Liver (tissue), 7 donors: ENCODE measurements at regions not wholly inside any gene's neighbourhood (a gene's known extent, or its start where the extent isn't known, plus 50 kb on each side); places are given as distances from the start of the nearest gene placed in this dataset.

Experiments
- DNase-seq: peaks from one replicate; pipeline ENCODE4 v3.0.0-alpha.2; 2017; ENCODE audit warnings: low spot score
- H3K27ac ChIP-seq, 2 donors: one replicate each; pipeline ENCODE4 v1.7.0; 2013; ENCODE audit warnings: inconsistent platforms in 2 of 2, low read length in 2 of 2, control low read depth in 1 of 2, low read depth in 1 of 2, mild to moderate bottlenecking in 1 of 2
- H3K27me3 ChIP-seq, 4 donors: one replicate each; pipeline versions ENCODE4 v1.6.1 to v1.7.0; 2013; ENCODE audit warnings: low read length in 3 of 4, inconsistent platforms in 1 of 4, mild to moderate bottlenecking in 1 of 4, moderate library complexity in 1 of 4; ENCODE audit not compliant: control insufficient read depth in 4 of 4, insufficient read depth in 4 of 4
- H3K36me3 ChIP-seq, 4 donors: one replicate each; pipeline versions ENCODE4 v1.6.1 to v1.7.0; 2013; ENCODE audit warnings: low read length in 3 of 4, mild to moderate bottlenecking in 3 of 4, low read depth in 1 of 4, moderate library complexity in 1 of 4; ENCODE audit not compliant: control insufficient read depth in 4 of 4, insufficient read depth in 3 of 4
- H3K4me1 ChIP-seq, 4 donors: one replicate each; pipeline versions ENCODE4 v1.6.1 to v1.7.0; 2013; ENCODE audit warnings: low read length in 3 of 4, mild to moderate bottlenecking in 3 of 4, moderate library complexity in 1 of 4; ENCODE audit not compliant: control insufficient read depth in 4 of 4, insufficient read depth in 4 of 4
- H3K4me3 ChIP-seq, 3 donors: one replicate each; pipeline versions ENCODE4 v1.6.1 to v1.7.0; 2013; ENCODE audit warnings: low read length in 3 of 3, control low read depth in 1 of 3, low read depth in 1 of 3, mild to moderate bottlenecking in 1 of 3
- H3K9ac ChIP-seq, 2 donors: one replicate each; pipeline ENCODE4 v1.7.0; 2013; ENCODE audit warnings: low read length in 2 of 2, mild to moderate bottlenecking in 2 of 2, moderate library complexity in 2 of 2, control low read depth in 1 of 2, low read depth in 1 of 2
- H3K9me3 ChIP-seq, 4 donors: one replicate each; pipeline versions ENCODE4 v1.6.1 to v1.7.0; 2013; ENCODE audit warnings: low read length in 3 of 4; ENCODE audit not compliant: control insufficient read depth in 4 of 4
- EGR1 ChIP-seq, 2 donors: IDR thresholded peaks; 2 replicates each; pipeline ENCODE4 v1.6.1; 2016 to 2018; ENCODE audit warnings: antibody characterized with exemption in 2 of 2, low read depth in 2 of 2
- FOXA1 ChIP-seq: IDR thresholded peaks from 2 replicates; pipeline ENCODE4 v1.6.1; 2016; ENCODE audit warnings: antibody characterized with exemption
- GABPA ChIP-seq, 2 donors: IDR thresholded peaks in 1 of 2; conservative IDR thresholded peaks in 1 of 2; 2 replicates each; pipeline ENCODE4 v1.6.1; 2016; ENCODE audit warnings: antibody characterized with exemption in 2 of 2, mild to moderate bottlenecking in 1 of 2, moderate library complexity in 1 of 2
- HNF4A ChIP-seq, 2 donors: conservative IDR thresholded peaks; 2 replicates each; pipeline ENCODE4 v1.6.1; 2016; ENCODE audit warnings: antibody characterized with exemption in 2 of 2, mild to moderate bottlenecking in 2 of 2
- HNF4G ChIP-seq: IDR thresholded peaks from 2 replicates; pipeline ENCODE4 v1.6.1; 2016; ENCODE audit warnings: antibody characterized with exemption
- JUND ChIP-seq, 2 donors: IDR thresholded peaks; 2 replicates each; pipeline ENCODE4 v1.6.1; 2016; ENCODE audit warnings: antibody characterized with exemption in 2 of 2
- NR2F2 ChIP-seq: IDR thresholded peaks from 2 replicates; pipeline ENCODE4 v1.6.1; 2016; ENCODE audit warnings: antibody characterized with exemption
- RAD21 ChIP-seq, 2 donors: IDR thresholded peaks; 2 replicates each; pipeline ENCODE4 v1.6.1; 2016; ENCODE audit warnings: antibody characterized with exemption in 2 of 2, mild to moderate bottlenecking in 2 of 2
- SP1 ChIP-seq: IDR thresholded peaks from 2 replicates; pipeline ENCODE4 v1.6.1; 2018; ENCODE audit warnings: antibody characterized with exemption, mild to moderate bottlenecking
- TAF1 ChIP-seq: conservative IDR thresholded peaks from 2 replicates; pipeline ENCODE4 v1.6.1; 2016; ENCODE audit warnings: antibody characterized with exemption, mild to moderate bottlenecking
- YY1 ChIP-seq: IDR thresholded peaks from 2 replicates; pipeline ENCODE4 v1.6.1; 2016; ENCODE audit warnings: antibody characterized with exemption, mild to moderate bottlenecking
- WGBS: extraction: QIAGEN DNeasy Blood & Tissue Kit; methylation state at CpG from one replicate; pipeline ENCODE4 v1.1.7; 2013; 5-methylcytosine and 5-hydroxymethylcytosine counted together
- TF ChIP-seq, protein P1 (sequence below): IDR thresholded peaks from 2 replicates; pipeline ENCODE4 v1.6.1; 2016; ENCODE audit warnings: antibody characterized with exemption, mild to moderate bottlenecking
- TF ChIP-seq, protein P2 (sequence below): IDR thresholded peaks from 2 replicates; pipeline ENCODE4 v1.6.1; 2016; ENCODE audit warnings: antibody characterized with exemption
- TF ChIP-seq, protein P3 (sequence below): IDR thresholded peaks from 2 replicates; pipeline ENCODE4 v1.6.1; 2016; ENCODE audit warnings: antibody characterized with exemption
- TF ChIP-seq, protein P4 (sequence below): IDR thresholded peaks from 2 replicates; pipeline ENCODE4 v1.6.1; 2016; ENCODE audit warnings: antibody characterized with exemption
- donor health status: healthy.
- donor health status: healthy.
- donor health status: healthy.
- donor health status: healthy.

DNA sequence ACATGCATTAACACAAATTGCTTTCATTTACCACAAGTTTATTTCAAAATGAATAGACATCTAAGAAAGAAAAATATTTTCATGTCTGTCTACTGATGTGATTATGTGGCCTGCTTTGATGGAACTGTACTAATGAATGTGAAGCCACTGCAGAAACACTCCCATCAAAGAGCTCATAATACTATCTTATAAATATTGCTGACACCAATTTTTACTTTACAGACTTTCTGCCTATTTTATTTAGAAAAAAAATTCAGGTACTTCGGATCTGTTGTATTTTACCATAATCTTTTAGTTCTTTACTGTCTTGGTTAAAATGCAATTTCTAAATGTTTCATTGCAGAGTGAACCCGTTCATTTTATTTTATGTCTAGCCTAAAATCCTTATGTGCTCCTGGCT is 281.9 kb downstream of the ICE1 start (continued):
- TF ChIP-seq HNF4A (conservative IDR thresholded peaks at IDR 0.05) = no peak

DNA sequence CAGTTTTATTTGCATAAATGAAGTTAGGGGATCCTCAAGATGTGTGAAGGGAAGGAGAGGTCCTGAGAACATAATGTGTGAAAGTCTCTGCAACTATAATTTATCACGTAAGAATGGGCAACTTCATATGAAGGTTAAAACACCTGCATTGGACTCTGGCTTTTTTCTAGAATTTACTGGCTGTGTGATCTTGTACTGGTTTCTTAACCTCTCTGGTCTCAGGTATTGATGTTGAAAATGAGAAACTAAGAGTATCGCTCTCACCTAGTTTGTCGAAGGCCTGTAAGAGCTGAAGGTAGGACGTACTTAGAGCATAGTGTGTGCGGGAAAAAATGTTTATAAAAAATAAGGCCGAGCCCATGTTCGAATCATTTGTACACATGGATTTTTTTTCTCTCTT is 280.5 kb downstream of the ICE1 start:
- no peak overlapping the region for H3K27ac ChIP-seq
- 93% methylated on average over 7 of the region's 7 CpGs for WGBS
- H3K9me3 ChIP-seq = peaks cover 0 to 5% (median 0%) of the 10 kb centered on the region in 4 donors
- no peak for TF ChIP-seq FOXA1
- no peak for TF ChIP-seq YY1
- TF ChIP-seq, protein P1, sequence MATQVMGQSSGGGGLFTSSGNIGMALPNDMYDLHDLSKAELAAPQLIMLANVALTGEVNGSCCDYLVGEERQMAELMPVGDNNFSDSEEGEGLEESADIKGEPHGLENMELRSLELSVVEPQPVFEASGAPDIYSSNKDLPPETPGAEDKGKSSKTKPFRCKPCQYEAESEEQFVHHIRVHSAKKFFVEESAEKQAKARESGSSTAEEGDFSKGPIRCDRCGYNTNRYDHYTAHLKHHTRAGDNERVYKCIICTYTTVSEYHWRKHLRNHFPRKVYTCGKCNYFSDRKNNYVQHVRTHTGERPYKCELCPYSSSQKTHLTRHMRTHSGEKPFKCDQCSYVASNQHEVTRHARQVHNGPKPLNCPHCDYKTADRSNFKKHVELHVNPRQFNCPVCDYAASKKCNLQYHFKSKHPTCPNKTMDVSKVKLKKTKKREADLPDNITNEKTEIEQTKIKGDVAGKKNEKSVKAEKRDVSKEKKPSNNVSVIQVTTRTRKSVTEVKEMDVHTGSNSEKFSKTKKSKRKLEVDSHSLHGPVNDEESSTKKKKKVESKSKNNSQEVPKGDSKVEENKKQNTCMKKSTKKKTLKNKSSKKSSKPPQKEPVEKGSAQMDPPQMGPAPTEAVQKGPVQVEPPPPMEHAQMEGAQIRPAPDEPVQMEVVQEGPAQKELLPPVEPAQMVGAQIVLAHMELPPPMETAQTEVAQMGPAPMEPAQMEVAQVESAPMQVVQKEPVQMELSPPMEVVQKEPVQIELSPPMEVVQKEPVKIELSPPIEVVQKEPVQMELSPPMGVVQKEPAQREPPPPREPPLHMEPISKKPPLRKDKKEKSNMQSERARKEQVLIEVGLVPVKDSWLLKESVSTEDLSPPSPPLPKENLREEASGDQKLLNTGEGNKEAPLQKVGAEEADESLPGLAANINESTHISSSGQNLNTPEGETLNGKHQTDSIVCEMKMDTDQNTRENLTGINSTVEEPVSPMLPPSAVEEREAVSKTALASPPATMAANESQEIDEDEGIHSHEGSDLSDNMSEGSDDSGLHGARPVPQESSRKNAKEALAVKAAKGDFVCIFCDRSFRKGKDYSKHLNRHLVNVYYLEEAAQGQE = no peak
- TF ChIP-seq SP1 = no peak
- TF ChIP-seq, protein P2, sequence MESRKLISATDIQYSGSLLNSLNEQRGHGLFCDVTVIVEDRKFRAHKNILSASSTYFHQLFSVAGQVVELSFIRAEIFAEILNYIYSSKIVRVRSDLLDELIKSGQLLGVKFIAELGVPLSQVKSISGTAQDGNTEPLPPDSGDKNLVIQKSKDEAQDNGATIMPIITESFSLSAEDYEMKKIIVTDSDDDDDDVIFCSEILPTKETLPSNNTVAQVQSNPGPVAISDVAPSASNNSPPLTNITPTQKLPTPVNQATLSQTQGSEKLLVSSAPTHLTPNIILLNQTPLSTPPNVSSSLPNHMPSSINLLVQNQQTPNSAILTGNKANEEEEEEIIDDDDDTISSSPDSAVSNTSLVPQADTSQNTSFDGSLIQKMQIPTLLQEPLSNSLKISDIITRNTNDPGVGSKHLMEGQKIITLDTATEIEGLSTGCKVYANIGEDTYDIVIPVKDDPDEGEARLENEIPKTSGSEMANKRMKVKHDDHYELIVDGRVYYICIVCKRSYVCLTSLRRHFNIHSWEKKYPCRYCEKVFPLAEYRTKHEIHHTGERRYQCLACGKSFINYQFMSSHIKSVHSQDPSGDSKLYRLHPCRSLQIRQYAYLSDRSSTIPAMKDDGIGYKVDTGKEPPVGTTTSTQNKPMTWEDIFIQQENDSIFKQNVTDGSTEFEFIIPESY = no peak
- no peak for TF ChIP-seq GABPA (IDR thresholded peaks at IDR 0.05 in 1 of 2, conservative IDR thresholded peaks at IDR 0.05 in 1 of 2)
- no peak for DNase-seq
- H3K4me1 ChIP-seq = no peaks in the 10 kb centered on the region
- no peak overlapping the region for H3K4me3 ChIP-seq
- no peak overlapping the region for H3K9ac ChIP-seq
- no peaks in the 10 kb centered on the region for H3K27me3 ChIP-seq
- H3K36me3 ChIP-seq = no peaks in the 10 kb centered on the region

DNA sequence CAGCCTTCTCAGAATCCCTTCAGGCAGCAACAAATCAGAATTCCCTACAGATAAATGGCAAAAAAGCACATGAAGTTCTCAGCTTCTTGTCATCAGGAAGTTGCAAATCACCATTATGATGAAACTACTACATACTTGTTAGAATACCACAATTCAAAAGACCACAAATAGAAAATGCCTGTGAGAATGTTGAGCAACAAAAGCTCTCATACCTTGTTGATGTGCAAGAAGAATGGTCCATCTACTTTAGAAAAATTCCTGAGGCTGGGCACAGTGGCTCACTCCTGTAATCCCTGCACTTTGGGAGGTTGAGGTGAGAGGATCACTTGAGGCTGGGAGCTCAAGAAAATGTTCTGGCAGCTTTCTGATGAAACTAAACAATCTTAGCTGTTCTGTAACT is 278.1 kb downstream of the ICE1 start:
- no peak overlapping the region for H3K4me3 ChIP-seq
- TF ChIP-seq JUND (IDR thresholded peaks at IDR 0.05) = no peak
- TF ChIP-seq GABPA (IDR thresholded peaks at IDR 0.05 in 1 of 2, conservative IDR thresholded peaks at IDR 0.05 in 1 of 2) = no peak
- TF ChIP-seq RAD21 (IDR thresholded peaks at IDR 0.05) = no peak
- no peak for TF ChIP-seq HNF4G
- no peaks in the 10 kb centered on the region for H3K4me1 ChIP-seq
- no peak for DNase-seq
- H3K9me3 ChIP-seq = peaks cover 0 to 14% (median 2%) of the 10 kb centered on the region in 4 donors
- no peaks in the 10 kb centered on the region for H3K36me3 ChIP-seq
- H3K27me3 ChIP-seq = no peaks in the 10 kb centered on the region
- H3K9ac ChIP-seq = no peak overlapping the region
- H3K27ac ChIP-seq = no peak overlapping the region

DNA sequence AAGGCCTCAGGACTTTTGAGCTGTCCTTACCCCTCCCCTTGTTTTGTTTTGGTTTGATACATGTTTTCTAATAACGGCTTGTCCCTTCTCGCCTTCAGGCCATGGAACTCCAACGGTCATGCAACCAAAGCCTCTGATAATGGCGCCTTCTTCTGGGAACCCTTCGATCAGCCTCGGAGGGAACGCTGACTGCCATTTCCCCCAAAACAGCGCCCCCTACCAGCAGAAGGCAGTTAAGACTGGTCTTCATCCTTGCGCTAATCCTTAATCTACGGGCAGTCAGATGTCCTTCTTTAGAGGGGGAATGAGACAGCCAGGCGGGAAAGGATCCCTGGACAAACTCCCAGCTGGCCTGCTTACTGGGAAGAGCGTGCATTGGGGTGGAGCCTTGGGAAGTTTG is 276.6 kb downstream of the ICE1 start:
- WGBS = 84% methylated on average over 12 of the region's 12 CpGs
- no peaks in the 10 kb centered on the region for H3K36me3 ChIP-seq
- H3K4me1 ChIP-seq = no peaks in the 10 kb centered on the region
- no peak overlapping the region for H3K4me3 ChIP-seq
- no peak overlapping the region for H3K9ac ChIP-seq
- peaks cover 0 to 14% (median 3%) of the 10 kb centered on the region in 4 donors for H3K9me3 ChIP-seq
- H3K27ac ChIP-seq = no peak overlapping the region
- no peaks in the 10 kb centered on the region for H3K27me3 ChIP-seq
- no peak for DNase-seq
- no peak for TF ChIP-seq SP1
- no peak for TF ChIP-seq FOXA1
- no peak for TF ChIP-seq TAF1
- TF ChIP-seq NR2F2 = no peak
- no peak for TF ChIP-seq EGR1 (IDR thresholded peaks at IDR 0.05; ENCODE audit: low read depth in 2 of 2)
- TF ChIP-seq, protein P3, sequence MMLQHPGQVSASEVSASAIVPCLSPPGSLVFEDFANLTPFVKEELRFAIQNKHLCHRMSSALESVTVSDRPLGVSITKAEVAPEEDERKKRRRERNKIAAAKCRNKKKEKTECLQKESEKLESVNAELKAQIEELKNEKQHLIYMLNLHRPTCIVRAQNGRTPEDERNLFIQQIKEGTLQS = no peak
- no peak for TF ChIP-seq YY1
- TF ChIP-seq, protein P1 = no peak
- TF ChIP-seq, protein P2 = no peak
- TF ChIP-seq, protein P4, sequence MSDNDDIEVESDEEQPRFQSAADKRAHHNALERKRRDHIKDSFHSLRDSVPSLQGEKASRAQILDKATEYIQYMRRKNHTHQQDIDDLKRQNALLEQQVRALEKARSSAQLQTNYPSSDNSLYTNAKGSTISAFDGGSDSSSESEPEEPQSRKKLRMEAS = no peak
- TF ChIP-seq HNF4A (conservative IDR thresholded peaks at IDR 0.05) = no peak
